ENCODE measurements at regions not wholly inside any gene's neighbourhood (a gene's known extent, or its start where the extent isn't known, plus 50 kb on each side); places are given as distances from the start of the nearest gene placed in this dataset.

DNA sequence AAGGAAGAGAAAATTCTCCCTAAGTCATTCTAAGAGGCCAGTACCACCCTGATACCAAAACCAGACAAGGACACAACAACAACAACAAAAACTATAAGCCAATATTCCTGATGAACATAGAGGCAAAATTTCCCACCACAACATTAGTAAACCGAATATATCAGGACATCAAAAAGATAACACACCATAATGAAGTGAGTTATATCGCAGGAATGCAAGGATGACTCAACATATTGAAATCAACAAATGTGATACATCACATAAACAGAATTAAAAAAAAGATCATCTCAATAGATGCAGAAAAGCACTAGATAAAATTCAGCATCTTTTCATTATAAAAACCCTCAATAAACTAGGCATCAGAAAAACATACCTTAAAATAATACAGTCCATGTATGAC lies 1844.4 kb upstream of the PCDH10 start:
- TF ChIP-seq, protein P1, sequence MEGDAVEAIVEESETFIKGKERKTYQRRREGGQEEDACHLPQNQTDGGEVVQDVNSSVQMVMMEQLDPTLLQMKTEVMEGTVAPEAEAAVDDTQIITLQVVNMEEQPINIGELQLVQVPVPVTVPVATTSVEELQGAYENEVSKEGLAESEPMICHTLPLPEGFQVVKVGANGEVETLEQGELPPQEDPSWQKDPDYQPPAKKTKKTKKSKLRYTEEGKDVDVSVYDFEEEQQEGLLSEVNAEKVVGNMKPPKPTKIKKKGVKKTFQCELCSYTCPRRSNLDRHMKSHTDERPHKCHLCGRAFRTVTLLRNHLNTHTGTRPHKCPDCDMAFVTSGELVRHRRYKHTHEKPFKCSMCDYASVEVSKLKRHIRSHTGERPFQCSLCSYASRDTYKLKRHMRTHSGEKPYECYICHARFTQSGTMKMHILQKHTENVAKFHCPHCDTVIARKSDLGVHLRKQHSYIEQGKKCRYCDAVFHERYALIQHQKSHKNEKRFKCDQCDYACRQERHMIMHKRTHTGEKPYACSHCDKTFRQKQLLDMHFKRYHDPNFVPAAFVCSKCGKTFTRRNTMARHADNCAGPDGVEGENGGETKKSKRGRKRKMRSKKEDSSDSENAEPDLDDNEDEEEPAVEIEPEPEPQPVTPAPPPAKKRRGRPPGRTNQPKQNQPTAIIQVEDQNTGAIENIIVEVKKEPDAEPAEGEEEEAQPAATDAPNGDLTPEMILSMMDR (IDR thresholded peaks at IDR 0.05; ENCODE audit: poor library complexity, severe bottlenecking) = no peak
- TF ChIP-seq SMC3 (conservative IDR thresholded peaks at IDR 0.05; ENCODE audit: poor library complexity) (no peak), MXI1 (conservative IDR thresholded peaks at IDR 0.05; ENCODE audit: poor library complexity, severe bottlenecking) (no peak), EZH2 (IDR thresholded peaks at IDR 0.05; ENCODE audit: borderline replicate concordance, insufficient read depth, low read length, poor library complexity, severe bottlenecking) (no peak)
- Histone ChIP-seq H3K36me3 (ENCODE audit: insufficient read depth, low read length) (no peaks in the 10 kb centered on the region), H2AFZ (ENCODE audit: low read depth, low read length) (no peak overlapping the region), H3K27me3 (ENCODE audit: insufficient read depth, low read depth, low read length) (no peaks in the 10 kb centered on the region), H4K20me1 (ENCODE audit: insufficient read depth) (no peaks in the 10 kb centered on the region), H3K4me2 (ENCODE audit: low read length) (no peak overlapping the region), H3K79me2 (replicated peaks; ENCODE audit: insufficient read depth, low read length) (no peaks in the 10 kb centered on the region), H3K9me3 (ENCODE audit: low read length) (no peaks in the 10 kb centered on the region), H3K27ac (ENCODE audit: low read length) (no peak overlapping the region), H3F3A (ENCODE audit: insufficient read depth, low read length, poor library complexity, severe bottlenecking) (no peaks in the 10 kb centered on the region), H3K9ac (ENCODE audit: low read length) (no peak overlapping the region), H3K9me2 (ENCODE audit: insufficient read depth, low read length) (no peaks in the 10 kb centered on the region), H3K4me3 (ENCODE audit: low read length) (no peak overlapping the region)

DNA sequence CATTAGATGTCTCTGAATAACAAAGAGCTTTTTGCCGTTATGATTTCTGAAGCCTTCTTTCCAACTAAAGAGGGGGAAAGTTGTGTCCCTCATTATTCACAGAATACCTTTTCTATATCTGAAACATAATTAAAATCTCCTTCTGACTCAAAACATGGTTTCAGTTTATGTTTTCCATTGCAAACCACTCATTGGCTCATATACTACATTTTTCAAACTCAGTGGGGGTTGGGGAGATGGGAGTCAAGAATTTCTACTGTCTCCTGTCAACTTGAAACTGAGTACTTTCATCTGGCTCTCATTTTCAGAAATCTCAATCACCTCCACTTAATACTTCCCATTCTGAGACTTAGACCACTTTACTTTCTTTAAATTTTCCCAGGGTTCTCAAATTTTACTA lies 1839.5 kb upstream of the PCDH10 start:
- Histone ChIP-seq H3K79me2 (replicated peaks; ENCODE audit: insufficient read depth, low read length) (no peaks in the 10 kb centered on the region), H3K27ac (ENCODE audit: low read length) (no peak overlapping the region), H3K27me3 (ENCODE audit: insufficient read depth, low read depth, low read length) (no peaks in the 10 kb centered on the region), H3K9ac (ENCODE audit: low read length) (no peak overlapping the region), H2AFZ (ENCODE audit: low read depth, low read length) (no peak overlapping the region), H3F3A (ENCODE audit: insufficient read depth, low read length, poor library complexity, severe bottlenecking) (no peaks in the 10 kb centered on the region), H3K9me3 (ENCODE audit: low read length) (no peaks in the 10 kb centered on the region), H3K36me3 (ENCODE audit: insufficient read depth, low read length) (no peaks in the 10 kb centered on the region), H4K20me1 (ENCODE audit: insufficient read depth) (no peaks in the 10 kb centered on the region), H3K4me3 (ENCODE audit: low read length) (no peak overlapping the region), H3K4me2 (ENCODE audit: low read length) (no peak overlapping the region), H3K9me2 (ENCODE audit: insufficient read depth, low read length) (no peaks in the 10 kb centered on the region)
- TF ChIP-seq, protein P1 (IDR thresholded peaks at IDR 0.05; ENCODE audit: poor library complexity, severe bottlenecking) = no peak
- no peak for TF ChIP-seq TAF1 (IDR thresholded peaks at IDR 0.05; ENCODE audit: low read depth)
- TF ChIP-seq MXI1 (conservative IDR thresholded peaks at IDR 0.05; ENCODE audit: poor library complexity, severe bottlenecking) = no peak
- TF ChIP-seq SMC3 (conservative IDR thresholded peaks at IDR 0.05; ENCODE audit: poor library complexity) = no peak
- TF ChIP-seq EP300 (conservative IDR thresholded peaks at IDR 0.05; ENCODE audit: poor library complexity, severe bottlenecking) = no peak
- TF ChIP-seq RAD21 (conservative IDR thresholded peaks at IDR 0.05) = no peak
- no peak for TF ChIP-seq POLR2AphosphoS5 (IDR thresholded peaks at IDR 0.05)
- TF ChIP-seq, protein P2, sequence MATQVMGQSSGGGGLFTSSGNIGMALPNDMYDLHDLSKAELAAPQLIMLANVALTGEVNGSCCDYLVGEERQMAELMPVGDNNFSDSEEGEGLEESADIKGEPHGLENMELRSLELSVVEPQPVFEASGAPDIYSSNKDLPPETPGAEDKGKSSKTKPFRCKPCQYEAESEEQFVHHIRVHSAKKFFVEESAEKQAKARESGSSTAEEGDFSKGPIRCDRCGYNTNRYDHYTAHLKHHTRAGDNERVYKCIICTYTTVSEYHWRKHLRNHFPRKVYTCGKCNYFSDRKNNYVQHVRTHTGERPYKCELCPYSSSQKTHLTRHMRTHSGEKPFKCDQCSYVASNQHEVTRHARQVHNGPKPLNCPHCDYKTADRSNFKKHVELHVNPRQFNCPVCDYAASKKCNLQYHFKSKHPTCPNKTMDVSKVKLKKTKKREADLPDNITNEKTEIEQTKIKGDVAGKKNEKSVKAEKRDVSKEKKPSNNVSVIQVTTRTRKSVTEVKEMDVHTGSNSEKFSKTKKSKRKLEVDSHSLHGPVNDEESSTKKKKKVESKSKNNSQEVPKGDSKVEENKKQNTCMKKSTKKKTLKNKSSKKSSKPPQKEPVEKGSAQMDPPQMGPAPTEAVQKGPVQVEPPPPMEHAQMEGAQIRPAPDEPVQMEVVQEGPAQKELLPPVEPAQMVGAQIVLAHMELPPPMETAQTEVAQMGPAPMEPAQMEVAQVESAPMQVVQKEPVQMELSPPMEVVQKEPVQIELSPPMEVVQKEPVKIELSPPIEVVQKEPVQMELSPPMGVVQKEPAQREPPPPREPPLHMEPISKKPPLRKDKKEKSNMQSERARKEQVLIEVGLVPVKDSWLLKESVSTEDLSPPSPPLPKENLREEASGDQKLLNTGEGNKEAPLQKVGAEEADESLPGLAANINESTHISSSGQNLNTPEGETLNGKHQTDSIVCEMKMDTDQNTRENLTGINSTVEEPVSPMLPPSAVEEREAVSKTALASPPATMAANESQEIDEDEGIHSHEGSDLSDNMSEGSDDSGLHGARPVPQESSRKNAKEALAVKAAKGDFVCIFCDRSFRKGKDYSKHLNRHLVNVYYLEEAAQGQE (IDR thresholded peaks at IDR 0.05; ENCODE audit: borderline replicate concordance) = no peak
- TF ChIP-seq EZH2 (IDR thresholded peaks at IDR 0.05; ENCODE audit: borderline replicate concordance, insufficient read depth, low read length, poor library complexity, severe bottlenecking) = no peak

All from neural cell (in vitro differentiated cells).